ENCODE measurements at regions not wholly inside any gene's neighbourhood (a gene's known extent, or its start where the extent isn't known, plus 50 kb on each side); places are given as distances from the start of the nearest gene placed in this dataset.

- no peaks in the 10 kb centered on the region for H3K4me1 ChIP-seq (ENCODE audit: control extremely low read depth in 1 of 4, control insufficient read depth in 4 of 4, insufficient read depth in 4 of 4, low read length in 3 of 4)
- no peak overlapping the region for H3K4me3 ChIP-seq (ENCODE audit: control insufficient read depth in 1 of 7, extremely low read depth in 1 of 7, insufficient read depth in 4 of 7, low read depth in 2 of 7, low read length in 6 of 7)
- no peak for DNase-seq
- H3K9me3 ChIP-seq (ENCODE audit: control extremely low read depth in 1 of 5, control insufficient read depth in 4 of 5, insufficient read depth in 2 of 5, low read depth in 1 of 5, low read length in 4 of 5) = peaks cover 0 to 8% (median 0%) of the 10 kb centered on the region in 5 experiments
- H3K27ac ChIP-seq (ENCODE audit: insufficient read depth in 1 of 2, low read depth in 1 of 2, low read length in 2 of 2, poor library complexity in 1 of 2, severe bottlenecking in 2 of 2) = no peak overlapping the region
- WGBS (ENCODE audit: insufficient coverage) = no CpG with 5 or more reads among the region's 2 CpGs
- CTCF ChIA-PET = no interaction called here
- H3K27me3 ChIP-seq (replicated peaks in 2 of 5; ENCODE audit: control insufficient read depth in 4 of 5, insufficient read depth in 5 of 5, low read length in 4 of 5) = no peaks in the 10 kb centered on the region
- POLR2A ChIA-PET = no interaction called here
- no peaks in the 10 kb centered on the region for H3K36me3 ChIP-seq (ENCODE audit: control insufficient read depth in 4 of 4, insufficient read depth in 4 of 4, low read length in 3 of 4)
Observed at GRCh38 chr11:97498891-97499290, 1109.1 kb downstream of the JRKL start.

DNA sequence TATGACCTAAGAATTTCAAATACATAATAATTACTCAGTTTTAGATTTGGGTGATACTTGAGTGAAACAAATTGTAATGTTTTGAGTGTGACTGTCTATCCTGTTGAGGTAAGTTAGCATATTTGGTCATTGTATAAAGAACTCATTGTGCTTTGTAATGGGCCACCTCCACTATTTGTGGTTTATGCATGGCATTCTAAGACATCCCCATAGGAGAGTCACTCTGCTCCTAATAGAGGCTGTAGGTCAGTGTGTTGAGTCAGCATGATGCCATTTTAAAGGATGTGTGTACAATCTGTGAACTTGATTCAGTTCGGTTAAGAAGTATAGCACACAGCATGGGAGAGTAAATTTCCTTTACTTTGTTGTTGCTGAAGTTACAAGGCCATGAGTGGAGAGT is 1112.4 kb downstream of the JRKL start:
- Histone ChIP-seq H3K27ac (ENCODE audit: insufficient read depth in 1 of 2, low read depth in 1 of 2, low read length in 2 of 2, poor library complexity in 1 of 2, severe bottlenecking in 2 of 2) (no peak overlapping the region), H3K4me1 (ENCODE audit: control extremely low read depth in 1 of 4, control insufficient read depth in 4 of 4, insufficient read depth in 4 of 4, low read length in 3 of 4) (no peaks in the 10 kb centered on the region), H3K27me3 (replicated peaks in 2 of 5; ENCODE audit: control insufficient read depth in 4 of 5, insufficient read depth in 5 of 5, low read length in 4 of 5) (no peaks in the 10 kb centered on the region), H3K4me3 (ENCODE audit: control insufficient read depth in 1 of 7, extremely low read depth in 1 of 7, insufficient read depth in 4 of 7, low read depth in 2 of 7, low read length in 6 of 7) (no peak overlapping the region), H3K36me3 (ENCODE audit: control insufficient read depth in 4 of 4, insufficient read depth in 4 of 4, low read length in 3 of 4) (no peaks in the 10 kb centered on the region), H3K9me3 (ENCODE audit: control extremely low read depth in 1 of 5, control insufficient read depth in 4 of 5, insufficient read depth in 2 of 5, low read depth in 1 of 5, low read length in 4 of 5) (peaks cover 0 to 8% (median 0%) of the 10 kb centered on the region in 5 experiments)
- CTCF ChIA-PET = no interaction called here
- no peak for DNase-seq
- POLR2A ChIA-PET = no interaction called here
- WGBS (ENCODE audit: insufficient coverage) = 92% methylated on average over 1 of the region's 1 CpG

DNA sequence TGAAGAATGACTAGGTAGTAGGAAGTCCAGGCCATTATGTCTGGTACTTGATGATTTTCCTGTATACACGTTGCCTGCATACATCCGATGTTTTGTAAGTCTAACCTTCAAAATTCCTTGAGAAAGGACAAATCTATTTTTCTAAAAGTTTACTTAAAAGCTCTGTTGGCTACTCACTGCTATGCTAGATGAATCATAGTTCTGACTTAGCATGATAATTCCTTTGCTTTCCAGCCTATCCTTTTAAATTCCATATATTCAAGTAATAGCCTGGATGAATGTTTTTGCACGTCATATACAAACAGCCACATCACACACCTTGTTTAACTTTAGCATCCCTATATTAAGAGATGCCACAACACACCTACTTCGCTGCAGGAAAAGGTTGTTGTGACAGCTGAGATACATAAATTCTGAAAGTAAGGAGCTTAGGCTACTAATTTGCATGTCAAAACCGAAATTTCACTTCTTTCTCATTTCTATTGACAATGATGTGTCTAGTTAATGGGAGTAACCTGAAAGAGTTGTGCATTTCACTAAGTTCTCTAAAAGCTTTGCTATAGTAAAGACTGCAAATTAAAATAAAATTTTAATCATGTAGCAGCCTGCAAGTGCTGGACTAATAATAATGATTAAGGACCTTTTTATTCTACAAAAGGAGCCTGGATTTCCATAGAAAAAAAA is 1116.4 kb downstream of the JRKL start:
- no peak for DNase-seq
- 95% methylated on average over 3 of the region's 5 CpGs for WGBS (ENCODE audit: insufficient coverage)
- Histone ChIP-seq H3K9me3 (ENCODE audit: control extremely low read depth in 1 of 5, control insufficient read depth in 4 of 5, insufficient read depth in 2 of 5, low read depth in 1 of 5, low read length in 4 of 5) (no peaks in the 10 kb centered on the region), H3K27me3 (replicated peaks in 2 of 5; ENCODE audit: control insufficient read depth in 4 of 5, insufficient read depth in 5 of 5, low read length in 4 of 5) (no peaks in the 10 kb centered on the region), H3K36me3 (ENCODE audit: control insufficient read depth in 4 of 4, insufficient read depth in 4 of 4, low read length in 3 of 4) (no peaks in the 10 kb centered on the region), H3K27ac (ENCODE audit: insufficient read depth in 1 of 2, low read depth in 1 of 2, low read length in 2 of 2, poor library complexity in 1 of 2, severe bottlenecking in 2 of 2) (no peak overlapping the region), H3K4me3 (ENCODE audit: control insufficient read depth in 1 of 7, extremely low read depth in 1 of 7, insufficient read depth in 4 of 7, low read depth in 2 of 7, low read length in 6 of 7) (no peak overlapping the region), H3K4me1 (ENCODE audit: control extremely low read depth in 1 of 4, control insufficient read depth in 4 of 4, insufficient read depth in 4 of 4, low read length in 3 of 4) (no peaks in the 10 kb centered on the region)
- ChIA-PET POLR2A (no interaction called here), CTCF (interaction anchor here (0.7 kb wide), 1 partner anchor 10 kb away, joined by 3 read pairs; no protein-coding TSS in a partner anchor)

- Histone ChIP-seq H3K36me3 (ENCODE audit: control insufficient read depth in 4 of 4, insufficient read depth in 4 of 4, low read length in 3 of 4) (no peaks in the 10 kb centered on the region), H3K27me3 (replicated peaks in 2 of 5; ENCODE audit: control insufficient read depth in 4 of 5, insufficient read depth in 5 of 5, low read length in 4 of 5) (no peaks in the 10 kb centered on the region), H3K27ac (ENCODE audit: insufficient read depth in 1 of 2, low read depth in 1 of 2, low read length in 2 of 2, poor library complexity in 1 of 2, severe bottlenecking in 2 of 2) (no peak overlapping the region), H3K4me3 (ENCODE audit: control insufficient read depth in 1 of 7, extremely low read depth in 1 of 7, insufficient read depth in 4 of 7, low read depth in 2 of 7, low read length in 6 of 7) (no peak overlapping the region), H3K9me3 (ENCODE audit: control extremely low read depth in 1 of 5, control insufficient read depth in 4 of 5, insufficient read depth in 2 of 5, low read depth in 1 of 5, low read length in 4 of 5) (no peaks in the 10 kb centered on the region), H3K4me1 (ENCODE audit: control extremely low read depth in 1 of 4, control insufficient read depth in 4 of 4, insufficient read depth in 4 of 4, low read length in 3 of 4) (no peaks in the 10 kb centered on the region)
- DNase-seq = no peak
- POLR2A ChIA-PET = no interaction called here
- CTCF ChIA-PET = no interaction called here
- 86% methylated on average over 1 of the region's 1 CpG for WGBS (ENCODE audit: insufficient coverage)
Observed at GRCh38 chr11:97514446-97514845, 1124.6 kb downstream of the JRKL start.

DNA sequence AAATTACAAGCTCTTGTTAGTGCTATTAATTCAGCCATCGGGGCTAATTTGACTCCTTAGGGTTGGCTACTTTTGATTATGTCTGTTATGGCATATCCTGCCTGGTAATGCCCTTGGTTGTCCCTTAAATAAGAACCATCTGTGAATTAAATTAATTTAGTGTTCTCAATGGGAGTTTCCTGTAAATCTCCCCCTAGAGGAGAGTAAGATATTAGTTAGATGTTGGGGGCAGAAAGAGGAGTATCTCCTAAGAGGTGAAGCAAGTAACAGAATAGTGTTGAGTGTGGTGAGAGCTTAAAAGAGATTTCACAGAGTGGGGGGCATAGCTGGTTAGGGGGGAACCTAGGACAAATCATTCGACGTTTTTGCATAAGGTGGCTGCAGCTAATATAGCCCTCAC is 1126.9 kb downstream of the JRKL start:
- Histone ChIP-seq H3K27me3 (replicated peaks in 2 of 5; ENCODE audit: control insufficient read depth in 4 of 5, insufficient read depth in 5 of 5, low read length in 4 of 5) (no peaks in the 10 kb centered on the region), H3K9me3 (ENCODE audit: control extremely low read depth in 1 of 5, control insufficient read depth in 4 of 5, insufficient read depth in 2 of 5, low read depth in 1 of 5, low read length in 4 of 5) (peaks cover 0 to 1% (median 0%) of the 10 kb centered on the region in 5 experiments), H3K4me3 (ENCODE audit: control insufficient read depth in 1 of 7, extremely low read depth in 1 of 7, insufficient read depth in 4 of 7, low read depth in 2 of 7, low read length in 6 of 7) (no peak overlapping the region), H3K27ac (ENCODE audit: insufficient read depth in 1 of 2, low read depth in 1 of 2, low read length in 2 of 2, poor library complexity in 1 of 2, severe bottlenecking in 2 of 2) (no peak overlapping the region), H3K4me1 (ENCODE audit: control extremely low read depth in 1 of 4, control insufficient read depth in 4 of 4, insufficient read depth in 4 of 4, low read length in 3 of 4) (no peaks in the 10 kb centered on the region), H3K36me3 (ENCODE audit: control insufficient read depth in 4 of 4, insufficient read depth in 4 of 4, low read length in 3 of 4) (no peaks in the 10 kb centered on the region)
- WGBS (ENCODE audit: insufficient coverage) = 94% methylated on average over 2 of the region's 3 CpGs
- ChIA-PET POLR2A (no interaction called here), CTCF (interaction anchor here (1.0 kb wide), 1 partner anchor 10 kb away, joined by 3 read pairs; no protein-coding TSS in a partner anchor)
- no peak for DNase-seq

DNA sequence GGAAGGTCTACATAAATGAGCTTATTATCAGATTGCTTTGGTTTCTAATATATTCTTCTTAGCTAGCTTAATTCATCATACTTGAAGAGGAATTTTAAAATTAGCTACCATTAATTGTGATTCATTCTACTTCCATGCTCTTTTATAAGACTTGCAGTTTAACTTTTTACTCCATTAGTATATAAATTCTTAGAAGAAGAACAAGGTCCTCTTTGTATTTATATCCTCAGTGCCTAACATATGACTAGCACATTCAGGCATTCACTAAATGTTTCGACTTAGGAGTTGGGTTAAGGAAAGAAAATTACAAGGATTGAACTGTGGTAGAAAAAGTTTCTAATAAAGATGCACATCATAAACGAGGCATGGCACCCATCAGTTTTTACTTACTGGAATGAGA is 1135.5 kb downstream of the JRKL start:
- Histone ChIP-seq H3K27ac (ENCODE audit: insufficient read depth in 1 of 2, low read depth in 1 of 2, low read length in 2 of 2, poor library complexity in 1 of 2, severe bottlenecking in 2 of 2) (no peak overlapping the region), H3K4me1 (ENCODE audit: control extremely low read depth in 1 of 4, control insufficient read depth in 4 of 4, insufficient read depth in 4 of 4, low read length in 3 of 4) (no peaks in the 10 kb centered on the region), H3K36me3 (ENCODE audit: control insufficient read depth in 4 of 4, insufficient read depth in 4 of 4, low read length in 3 of 4) (no peaks in the 10 kb centered on the region), H3K9me3 (ENCODE audit: control extremely low read depth in 1 of 5, control insufficient read depth in 4 of 5, insufficient read depth in 2 of 5, low read depth in 1 of 5, low read length in 4 of 5) (peaks cover 0 to 6% (median 0%) of the 10 kb centered on the region in 5 experiments), H3K27me3 (replicated peaks in 2 of 5; ENCODE audit: control insufficient read depth in 4 of 5, insufficient read depth in 5 of 5, low read length in 4 of 5) (no peaks in the 10 kb centered on the region), H3K4me3 (ENCODE audit: control insufficient read depth in 1 of 7, extremely low read depth in 1 of 7, insufficient read depth in 4 of 7, low read depth in 2 of 7, low read length in 6 of 7) (no peak overlapping the region)
- no CpG with 5 or more reads among the region's 2 CpGs for WGBS (ENCODE audit: insufficient coverage)
- ChIA-PET CTCF (no interaction called here), POLR2A (no interaction called here)
- DNase-seq = no peak

DNA sequence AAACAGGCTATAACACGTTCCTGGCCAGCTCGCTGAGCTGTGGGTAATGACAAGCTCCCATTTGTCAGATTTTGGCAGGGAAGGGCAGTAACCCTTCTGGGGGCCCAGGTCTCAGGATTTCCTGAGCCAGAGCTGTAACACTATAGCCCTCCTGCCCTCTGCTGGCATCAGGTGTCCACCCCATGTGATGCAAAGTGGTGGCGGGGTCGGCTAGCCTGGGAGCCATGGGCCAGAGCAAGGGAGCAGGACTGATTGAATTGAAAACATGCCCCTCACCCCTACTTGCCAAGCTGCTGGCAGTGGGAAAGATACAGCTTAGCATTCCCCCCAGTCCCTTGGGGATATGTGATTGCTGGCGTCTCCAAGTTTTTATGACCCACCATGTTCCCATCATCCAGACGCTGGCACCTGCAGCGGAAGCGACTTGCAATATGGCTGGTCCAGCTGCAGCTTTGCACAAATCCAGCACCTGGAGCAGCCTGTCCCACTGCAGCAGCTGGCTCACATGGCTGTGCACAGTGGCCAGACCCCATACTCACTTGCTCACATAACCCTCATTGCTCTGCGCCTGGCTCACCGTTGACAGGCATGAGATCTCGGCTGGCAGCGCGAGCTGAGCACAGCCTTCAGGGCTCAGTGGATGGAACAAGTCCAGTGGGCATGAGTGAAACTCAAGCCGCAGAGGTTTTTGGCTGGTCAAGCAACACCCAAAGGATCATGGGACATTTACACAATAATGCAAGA is 1147.8 kb downstream of the JRKL start:
- Histone ChIP-seq H3K9me3 (ENCODE audit: control extremely low read depth in 1 of 5, control insufficient read depth in 4 of 5, insufficient read depth in 2 of 5, low read depth in 1 of 5, low read length in 4 of 5) (peaks cover 0 to 3% (median 0%) of the 10 kb centered on the region in 5 experiments), H3K36me3 (ENCODE audit: control insufficient read depth in 4 of 4, insufficient read depth in 4 of 4, low read length in 3 of 4) (no peaks in the 10 kb centered on the region), H3K27me3 (replicated peaks in 2 of 5; ENCODE audit: control insufficient read depth in 4 of 5, insufficient read depth in 5 of 5, low read length in 4 of 5) (no peaks in the 10 kb centered on the region), H3K27ac (ENCODE audit: insufficient read depth in 1 of 2, low read depth in 1 of 2, low read length in 2 of 2, poor library complexity in 1 of 2, severe bottlenecking in 2 of 2) (no peak overlapping the region), H3K4me3 (ENCODE audit: control insufficient read depth in 1 of 7, extremely low read depth in 1 of 7, insufficient read depth in 4 of 7, low read depth in 2 of 7, low read length in 6 of 7) (no peak overlapping the region), H3K4me1 (ENCODE audit: control extremely low read depth in 1 of 4, control insufficient read depth in 4 of 4, insufficient read depth in 4 of 4, low read length in 3 of 4) (no peaks in the 10 kb centered on the region)
- DNase-seq = no peak
- ChIA-PET CTCF (no interaction called here), POLR2A (no interaction called here)
- WGBS (ENCODE audit: insufficient coverage) = 98% methylated on average over 14 of the region's 14 CpGs

Measured in common myeloid progenitor, CD34-positive (primary cell).